ENCODE measurements at regions not wholly inside any gene's neighbourhood (a gene's known extent, or its start where the extent isn't known, plus 50 kb on each side); places are given as distances from the start of the nearest gene placed in this dataset.

GRCh38 chrX:101732870-101733269 is 73.2 kb upstream of the ARMCX2 start:
- no peak for TF ChIP-seq CTCF (IDR thresholded peaks at IDR 0.05; ENCODE audit: insufficient read depth, low read length, poor library complexity, severe bottlenecking)
- no peak for DNase-seq (ENCODE audit: extremely low read depth, insufficient read length)
- no peaks in the 10 kb centered on the region for H3K27me3 ChIP-seq (replicated peaks; ENCODE audit: control insufficient read depth, insufficient read depth, low read length)
- H3K4me3 ChIP-seq (replicated peaks; ENCODE audit: low read depth, low read length): no peak overlapping the region
- H3K36me3 ChIP-seq (ENCODE audit: control insufficient read depth, insufficient read depth, low read length): no peaks in the 10 kb centered on the region

GRCh38 chrX:101729986-101730385 is 70.3 kb upstream of the ARMCX2 start:
- Histone ChIP-seq H3K4me3 (replicated peaks; ENCODE audit: low read depth, low read length) (no peak overlapping the region), H3K36me3 (ENCODE audit: control insufficient read depth, insufficient read depth, low read length) (no peaks in the 10 kb centered on the region), H3K27me3 (replicated peaks; ENCODE audit: control insufficient read depth, insufficient read depth, low read length) (no peaks in the 10 kb centered on the region)
- TF ChIP-seq CTCF (IDR thresholded peaks at IDR 0.05; ENCODE audit: insufficient read depth, low read length, poor library complexity, severe bottlenecking): no peak
- no peak for DNase-seq (ENCODE audit: extremely low read depth, insufficient read length)
